ENCODE measurements at regions not wholly inside any gene's neighbourhood (a gene's known extent, or its start where the extent isn't known, plus 50 kb on each side); places are given as distances from the start of the nearest gene placed in this dataset.

DNA sequence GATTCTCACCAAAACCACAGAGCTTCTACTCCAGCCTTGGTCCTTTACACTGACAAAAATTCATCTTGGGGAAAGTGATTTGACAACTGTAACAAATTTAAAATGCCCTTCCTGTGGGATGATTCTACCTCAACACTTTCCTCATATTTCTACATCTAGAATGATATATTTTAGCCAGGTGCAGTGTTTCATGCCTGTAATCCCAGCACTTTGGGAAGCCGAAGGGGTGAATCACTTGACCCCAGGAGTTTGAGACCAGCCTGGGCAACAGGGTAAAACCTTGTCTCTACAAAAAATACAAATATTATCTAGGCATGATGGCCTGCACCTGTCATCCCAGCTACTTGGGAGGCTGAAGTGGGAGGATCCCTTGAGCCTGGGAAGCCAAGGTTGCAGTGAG is 408.6 kb downstream of the CDH7 start:
- H3K4me3 ChIP-seq (ENCODE audit: low read length in 3 of 3): no peak overlapping the region
- H3K27ac ChIP-seq (ENCODE audit: low read depth, low read length): no peak overlapping the region
- no peak overlapping the region for H3K9ac ChIP-seq (ENCODE audit: low read depth in 1 of 3, low read length in 3 of 3)
- H3K9me3 ChIP-seq (ENCODE audit: control insufficient read depth in 3 of 3, low read length in 3 of 3): no peaks in the 10 kb centered on the region
- no peaks in the 10 kb centered on the region for H3K4me1 ChIP-seq (ENCODE audit: control insufficient read depth in 3 of 3, insufficient read depth in 3 of 3, low read length in 3 of 3)
- H3K27me3 ChIP-seq (ENCODE audit: control insufficient read depth in 3 of 3, insufficient read depth in 3 of 3, low read length in 3 of 3): no peaks in the 10 kb centered on the region
- H3K36me3 ChIP-seq (ENCODE audit: control insufficient read depth in 3 of 3, insufficient read depth in 3 of 3, low read length in 3 of 3): no peaks in the 10 kb centered on the region

DNA sequence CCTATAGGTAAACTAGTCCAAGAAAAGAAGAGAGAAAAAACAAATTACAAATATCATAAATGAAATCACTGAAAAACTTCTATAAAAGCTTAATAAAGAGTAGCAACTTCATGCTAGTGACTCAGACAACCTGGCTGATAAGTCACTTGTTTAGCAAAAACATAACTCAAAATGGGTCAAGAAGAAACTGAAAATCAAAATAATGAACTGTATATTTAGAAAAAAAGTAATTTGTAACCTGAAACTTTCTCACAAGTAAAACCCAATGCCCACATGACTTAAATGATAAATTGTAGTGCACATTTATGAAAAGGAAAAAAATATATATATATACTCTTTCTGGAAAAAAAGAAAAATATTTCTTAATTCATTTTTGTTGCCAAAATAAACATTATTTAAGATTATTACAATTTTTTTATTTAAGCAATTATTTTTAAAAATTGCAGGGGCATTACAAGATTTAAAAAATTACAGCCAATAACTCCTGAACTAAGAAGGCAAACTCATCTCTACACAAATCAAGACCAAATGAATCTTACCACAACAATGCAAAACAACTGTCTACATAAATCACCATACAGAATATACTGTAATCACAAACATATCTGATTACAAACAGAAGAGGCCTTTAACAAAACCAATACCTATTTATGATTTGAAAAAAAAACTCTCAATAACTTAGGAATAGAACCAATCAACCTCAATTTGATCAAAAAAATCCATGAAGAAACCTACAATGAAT is 406.3 kb downstream of the CDH7 start:
- Histone ChIP-seq H3K27ac (ENCODE audit: low read depth, low read length) (no peak overlapping the region), H3K27me3 (ENCODE audit: control insufficient read depth in 3 of 3, insufficient read depth in 3 of 3, low read length in 3 of 3) (no peaks in the 10 kb centered on the region), H3K4me1 (ENCODE audit: control insufficient read depth in 3 of 3, insufficient read depth in 3 of 3, low read length in 3 of 3) (no peaks in the 10 kb centered on the region), H3K9me3 (ENCODE audit: control insufficient read depth in 3 of 3, low read length in 3 of 3) (no peaks in the 10 kb centered on the region), H3K9ac (ENCODE audit: low read depth in 1 of 3, low read length in 3 of 3) (no peak overlapping the region), H3K36me3 (ENCODE audit: control insufficient read depth in 3 of 3, insufficient read depth in 3 of 3, low read length in 3 of 3) (no peaks in the 10 kb centered on the region), H3K4me3 (ENCODE audit: low read length in 3 of 3) (no peak overlapping the region)

DNA sequence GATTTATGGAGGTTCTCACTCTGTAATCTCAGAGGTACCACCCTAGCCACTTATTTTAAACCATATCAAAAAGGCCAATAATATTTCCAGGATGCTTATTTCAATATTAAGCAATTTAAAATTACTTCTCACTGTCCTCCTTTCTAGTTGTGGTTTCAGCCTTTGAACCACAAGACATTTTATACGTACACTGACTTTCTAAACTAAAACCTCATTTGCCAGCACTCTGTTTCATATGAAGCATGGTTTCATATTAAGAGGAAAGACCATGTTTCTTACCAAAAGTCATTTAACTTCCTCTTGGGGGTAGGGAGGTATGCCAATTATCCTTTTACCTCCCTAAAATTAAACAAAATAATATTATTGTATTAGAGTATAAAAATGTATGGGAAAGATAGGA is 399.8 kb downstream of the CDH7 start:
- Histone ChIP-seq H3K27me3 (ENCODE audit: control insufficient read depth in 3 of 3, insufficient read depth in 3 of 3, low read length in 3 of 3) (no peaks in the 10 kb centered on the region), H3K9me3 (ENCODE audit: control insufficient read depth in 3 of 3, low read length in 3 of 3) (no peaks in the 10 kb centered on the region), H3K36me3 (ENCODE audit: control insufficient read depth in 3 of 3, insufficient read depth in 3 of 3, low read length in 3 of 3) (no peaks in the 10 kb centered on the region), H3K4me3 (ENCODE audit: low read length in 3 of 3) (no peak overlapping the region), H3K4me1 (ENCODE audit: control insufficient read depth in 3 of 3, insufficient read depth in 3 of 3, low read length in 3 of 3) (no peaks in the 10 kb centered on the region), H3K9ac (ENCODE audit: low read depth in 1 of 3, low read length in 3 of 3) (no peak overlapping the region), H3K27ac (ENCODE audit: low read depth, low read length) (no peak overlapping the region)

DNA sequence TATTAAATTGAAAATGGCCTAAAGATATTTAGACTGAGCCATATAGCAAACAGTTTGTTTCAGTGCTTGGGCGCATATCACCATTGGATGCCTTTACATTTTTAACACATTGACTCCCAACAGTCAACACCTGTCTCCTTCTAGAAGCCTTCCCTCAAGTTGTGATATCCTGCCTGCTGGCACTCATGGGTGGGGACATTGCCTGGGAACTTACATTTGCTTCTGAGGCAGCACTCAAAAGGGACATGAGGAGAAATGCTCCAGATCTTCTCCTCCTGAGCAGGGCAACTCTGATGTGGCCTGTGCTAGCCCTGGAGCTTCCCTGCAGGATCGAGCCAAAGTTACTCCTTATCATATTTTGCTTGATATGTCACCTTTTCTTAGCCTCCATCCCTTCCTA is 392.2 kb downstream of the CDH7 start:
- Histone ChIP-seq H3K27me3 (ENCODE audit: control insufficient read depth in 3 of 3, insufficient read depth in 3 of 3, low read length in 3 of 3) (no peaks in the 10 kb centered on the region), H3K4me1 (ENCODE audit: control insufficient read depth in 3 of 3, insufficient read depth in 3 of 3, low read length in 3 of 3) (no peaks in the 10 kb centered on the region), H3K9ac (ENCODE audit: low read depth in 1 of 3, low read length in 3 of 3) (no peak overlapping the region), H3K27ac (ENCODE audit: low read depth, low read length) (no peak overlapping the region), H3K36me3 (ENCODE audit: control insufficient read depth in 3 of 3, insufficient read depth in 3 of 3, low read length in 3 of 3) (no peaks in the 10 kb centered on the region), H3K9me3 (ENCODE audit: control insufficient read depth in 3 of 3, low read length in 3 of 3) (no peaks in the 10 kb centered on the region), H3K4me3 (ENCODE audit: low read length in 3 of 3) (no peak overlapping the region)

DNA sequence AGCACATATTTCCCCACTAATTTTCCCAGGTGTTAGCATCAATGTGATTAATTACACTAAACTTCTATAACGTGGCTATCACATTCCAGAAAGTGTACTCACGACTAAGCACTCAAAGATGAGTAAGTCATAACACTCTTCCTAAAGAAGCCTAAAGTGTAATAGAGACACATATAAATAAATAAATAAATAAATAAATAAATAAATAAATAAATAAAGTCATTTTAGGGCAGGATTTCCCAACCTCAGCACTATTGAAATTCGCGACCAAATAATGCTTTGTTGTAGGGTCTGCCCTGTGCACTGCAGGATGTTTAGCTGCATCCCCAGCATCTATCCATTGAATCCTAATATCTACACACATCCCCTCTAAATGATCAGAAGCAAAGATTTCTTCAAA is 390.9 kb downstream of the CDH7 start:
- no peaks in the 10 kb centered on the region for H3K4me1 ChIP-seq (ENCODE audit: control insufficient read depth in 3 of 3, insufficient read depth in 3 of 3, low read length in 3 of 3)
- H3K36me3 ChIP-seq (ENCODE audit: control insufficient read depth in 3 of 3, insufficient read depth in 3 of 3, low read length in 3 of 3): no peaks in the 10 kb centered on the region
- no peaks in the 10 kb centered on the region for H3K9me3 ChIP-seq (ENCODE audit: control insufficient read depth in 3 of 3, low read length in 3 of 3)
- H3K27me3 ChIP-seq (ENCODE audit: control insufficient read depth in 3 of 3, insufficient read depth in 3 of 3, low read length in 3 of 3): no peaks in the 10 kb centered on the region
- no peak overlapping the region for H3K9ac ChIP-seq (ENCODE audit: low read depth in 1 of 3, low read length in 3 of 3)
- no peak overlapping the region for H3K27ac ChIP-seq (ENCODE audit: low read depth, low read length)
- H3K4me3 ChIP-seq (ENCODE audit: low read length in 3 of 3): no peak overlapping the region

DNA sequence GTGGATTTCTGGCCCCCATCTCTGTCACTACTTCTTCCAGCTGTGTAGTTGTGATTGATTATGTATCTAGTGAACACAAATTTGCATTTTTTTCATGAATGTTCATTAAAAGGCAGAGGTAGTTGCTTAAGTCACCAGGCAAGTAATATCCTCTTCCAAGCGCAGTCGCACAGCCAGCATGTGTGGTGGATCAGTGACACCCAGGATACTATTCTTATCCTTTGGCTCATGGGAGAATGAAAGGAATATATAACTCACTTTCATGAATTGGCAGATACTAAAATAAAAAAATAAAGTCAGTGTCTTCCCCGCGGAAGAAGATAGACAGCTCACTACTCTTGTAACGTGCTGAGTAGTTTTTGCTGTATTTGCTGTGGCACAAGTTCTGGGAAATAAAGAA is 387.8 kb downstream of the CDH7 start:
- Histone ChIP-seq H3K36me3 (ENCODE audit: control insufficient read depth in 3 of 3, insufficient read depth in 3 of 3, low read length in 3 of 3) (no peaks in the 10 kb centered on the region), H3K4me1 (ENCODE audit: control insufficient read depth in 3 of 3, insufficient read depth in 3 of 3, low read length in 3 of 3) (peaks cover 0 to 3% (median 0%) of the 10 kb centered on the region in 3 donors), H3K4me3 (ENCODE audit: low read length in 3 of 3) (no peak overlapping the region), H3K9me3 (ENCODE audit: control insufficient read depth in 3 of 3, low read length in 3 of 3) (no peaks in the 10 kb centered on the region), H3K9ac (ENCODE audit: low read depth in 1 of 3, low read length in 3 of 3) (no peak overlapping the region), H3K27ac (ENCODE audit: low read depth, low read length) (peak overlapping the region; percentile 16), H3K27me3 (ENCODE audit: control insufficient read depth in 3 of 3, insufficient read depth in 3 of 3, low read length in 3 of 3) (no peaks in the 10 kb centered on the region)

- Histone ChIP-seq H3K36me3 (ENCODE audit: control insufficient read depth in 3 of 3, insufficient read depth in 3 of 3, low read length in 3 of 3) (no peaks in the 10 kb centered on the region), H3K9ac (ENCODE audit: low read depth in 1 of 3, low read length in 3 of 3) (no peak overlapping the region), H3K9me3 (ENCODE audit: control insufficient read depth in 3 of 3, low read length in 3 of 3) (no peaks in the 10 kb centered on the region), H3K27ac (ENCODE audit: low read depth, low read length) (peak overlapping the region; percentile 42), H3K4me1 (ENCODE audit: control insufficient read depth in 3 of 3, insufficient read depth in 3 of 3, low read length in 3 of 3) (peaks cover 0 to 3% (median 0%) of the 10 kb centered on the region in 3 donors), H3K4me3 (ENCODE audit: low read length in 3 of 3) (no peak overlapping the region), H3K27me3 (ENCODE audit: control insufficient read depth in 3 of 3, insufficient read depth in 3 of 3, low read length in 3 of 3) (no peaks in the 10 kb centered on the region)
Observed at GRCh38 chr18:66136039-66136438, 385.2 kb downstream of the CDH7 start.

DNA sequence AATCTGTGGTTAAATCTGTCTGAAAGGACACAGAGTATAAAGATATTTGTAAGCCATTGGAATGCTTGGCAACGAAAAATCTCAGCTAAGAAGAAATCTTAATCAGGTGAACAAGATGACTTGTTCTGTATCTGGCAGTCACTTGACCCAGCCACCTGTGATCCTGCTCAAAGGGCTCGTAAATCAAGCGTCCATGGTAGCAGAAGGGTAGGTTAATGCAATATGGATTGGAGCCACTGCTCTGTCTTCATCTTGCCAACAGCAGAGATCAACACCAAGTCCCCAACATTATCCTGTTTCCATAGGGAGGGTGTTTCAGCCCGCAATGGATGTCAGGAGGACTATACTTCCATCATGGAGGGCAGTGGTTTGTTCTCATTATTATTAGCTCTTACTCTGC is 378.4 kb downstream of the CDH7 start:
- Histone ChIP-seq H3K27ac (ENCODE audit: low read depth, low read length) (no peak overlapping the region), H3K36me3 (ENCODE audit: control insufficient read depth in 3 of 3, insufficient read depth in 3 of 3, low read length in 3 of 3) (no peaks in the 10 kb centered on the region), H3K4me1 (ENCODE audit: control insufficient read depth in 3 of 3, insufficient read depth in 3 of 3, low read length in 3 of 3) (no peaks in the 10 kb centered on the region), H3K27me3 (ENCODE audit: control insufficient read depth in 3 of 3, insufficient read depth in 3 of 3, low read length in 3 of 3) (no peaks in the 10 kb centered on the region), H3K9ac (ENCODE audit: low read depth in 1 of 3, low read length in 3 of 3) (no peak overlapping the region), H3K9me3 (ENCODE audit: control insufficient read depth in 3 of 3, low read length in 3 of 3) (no peaks in the 10 kb centered on the region), H3K4me3 (ENCODE audit: low read length in 3 of 3) (no peak overlapping the region)

DNA sequence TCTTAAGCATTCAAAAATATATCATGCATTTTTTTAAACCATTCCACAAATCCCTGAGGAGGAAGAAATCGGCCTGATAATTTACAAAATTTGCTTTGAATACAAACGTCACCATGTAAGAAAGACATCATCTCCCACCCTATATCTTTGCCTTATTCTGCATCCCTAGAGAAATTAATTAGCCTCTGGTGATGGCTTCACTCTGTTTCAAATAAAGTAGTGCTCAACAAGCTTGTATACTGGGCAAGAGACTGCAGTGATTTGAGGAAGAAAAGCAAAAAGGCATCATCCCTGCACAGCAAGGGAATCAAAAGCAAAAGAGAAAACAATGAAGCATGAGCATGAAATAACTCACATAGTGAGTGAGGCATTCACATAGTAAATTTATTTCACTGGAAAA is 375.5 kb downstream of the CDH7 start:
- Histone ChIP-seq H3K4me1 (ENCODE audit: control insufficient read depth in 3 of 3, insufficient read depth in 3 of 3, low read length in 3 of 3) (no peaks in the 10 kb centered on the region), H3K36me3 (ENCODE audit: control insufficient read depth in 3 of 3, insufficient read depth in 3 of 3, low read length in 3 of 3) (no peaks in the 10 kb centered on the region), H3K27me3 (ENCODE audit: control insufficient read depth in 3 of 3, insufficient read depth in 3 of 3, low read length in 3 of 3) (no peaks in the 10 kb centered on the region), H3K9ac (ENCODE audit: low read depth in 1 of 3, low read length in 3 of 3) (no peak overlapping the region), H3K27ac (ENCODE audit: low read depth, low read length) (no peak overlapping the region), H3K9me3 (ENCODE audit: control insufficient read depth in 3 of 3, low read length in 3 of 3) (no peaks in the 10 kb centered on the region), H3K4me3 (ENCODE audit: low read length in 3 of 3) (no peak overlapping the region)

GRCh38 chr18:66124394-66124793 is 373.6 kb downstream of the CDH7 start:
- H3K27ac ChIP-seq (ENCODE audit: low read depth, low read length): no peak overlapping the region
- H3K36me3 ChIP-seq (ENCODE audit: control insufficient read depth in 3 of 3, insufficient read depth in 3 of 3, low read length in 3 of 3): no peaks in the 10 kb centered on the region
- no peaks in the 10 kb centered on the region for H3K4me1 ChIP-seq (ENCODE audit: control insufficient read depth in 3 of 3, insufficient read depth in 3 of 3, low read length in 3 of 3)
- no peaks in the 10 kb centered on the region for H3K9me3 ChIP-seq (ENCODE audit: control insufficient read depth in 3 of 3, low read length in 3 of 3)
- no peak overlapping the region for H3K4me3 ChIP-seq (ENCODE audit: low read length in 3 of 3)
- H3K27me3 ChIP-seq (ENCODE audit: control insufficient read depth in 3 of 3, insufficient read depth in 3 of 3, low read length in 3 of 3): no peaks in the 10 kb centered on the region
- no peak overlapping the region for H3K9ac ChIP-seq (ENCODE audit: low read depth in 1 of 3, low read length in 3 of 3)
